Activated CD8-positive, alpha-beta T cell treated with anti-CD3 and anti-CD28 coated beads, Interleukin-2, amount 10 ng/mL, durations not matched to agents 7 days and 5 days (primary cell): ENCODE measurements at regions not wholly inside any gene's neighbourhood (a gene's known extent, or its start where the extent isn't known, plus 50 kb on each side); places are given as distances from the start of the nearest gene placed in this dataset.
"Not testable (repeated sequence)": the region's sequence is repeated elsewhere in the genome, so short reads cannot be mapped to it uniquely, and the experiment has no call there.

Experiments
- ATAC-seq: fragments of 150-1000 bp; cut with Tn5 transposase; one replicate; pipeline ENCODE4 v1.10.0; 2021; ENCODE audit warnings: moderate library complexity
- CTCF ChIA-PET: fragments of 350-600 bp; sonication (Branson Sonifier 250); formaldehyde crosslinking; loops from one replicate; lab custom pipeline; 2021; ENCODE audit warnings: antibody characterized with exemption; lab: Charles Lee
- POLR2A ChIA-PET: fragments of 350-600 bp; sonication (Branson Sonifier 250); formaldehyde crosslinking; loops from one replicate; lab custom pipeline; 2021; ENCODE audit warnings: antibody characterized with exemption; lab: Charles Lee
- DNase-seq: peaks from one replicate; pipeline ENCODE4 v3.0.0-alpha.2; 2020
- H3K27ac Mint-ChIP-seq: one replicate; pipeline ENCODE4 v1.8.0; 2021; ENCODE audit warnings: mild to moderate bottlenecking, mixed read lengths
- H3K27me3 Mint-ChIP-seq: one replicate; pipeline ENCODE4 v1.8.0; 2021; ENCODE audit warnings: low read depth, mixed read lengths
- H3K36me3 Mint-ChIP-seq: one replicate; pipeline ENCODE4 v1.8.0; 2021; ENCODE audit warnings: low read depth, mixed read lengths
- H3K4me1 Mint-ChIP-seq: one replicate; pipeline ENCODE4 v1.8.0; 2021; ENCODE audit warnings: low read depth, mixed read lengths
- H3K4me3 Mint-ChIP-seq: one replicate; pipeline ENCODE4 v1.8.0; 2021; ENCODE audit warnings: mild to moderate bottlenecking, mixed read lengths
- H3K9me3 Mint-ChIP-seq: one replicate; pipeline ENCODE4 v1.8.0; 2022; ENCODE audit warnings: mixed read lengths; ENCODE audit not compliant: insufficient read depth

- H3K9me3 Mint-ChIP-seq, H3K27me3 Mint-ChIP-seq, CTCF ChIA-PET, POLR2A ChIA-PET, DNase-seq, ATAC-seq, H3K27ac Mint-ChIP-seq, H3K4me1 Mint-ChIP-seq, H3K4me3 Mint-ChIP-seq: not testable (repeated sequence)
- peaks cover 38% of the 10 kb centered on the region for H3K36me3 Mint-ChIP-seq
These were observed 459.5 kb upstream of the AMELY start for GRCh38 chrY:7371026-7371425.

GRCh38 chrY:7359520-7359919, 448.0 kb upstream of the AMELY start:
- ATAC-seq (no peak), DNase-seq (no peak)
- Mint-ChIP-seq H3K27ac (no peak overlapping the region), H3K36me3 (peaks cover 47% of the 10 kb centered on the region), H3K4me3 (no peak overlapping the region), H3K4me1 (no peaks in the 10 kb centered on the region), H3K27me3 (no peaks in the 10 kb centered on the region), H3K9me3 (no peaks in the 10 kb centered on the region)
- POLR2A ChIA-PET: no interaction called here
- CTCF ChIA-PET: no interaction called here

GRCh38 chrY:7358103-7358752, 446.7 kb upstream of the AMELY start:
- CTCF ChIA-PET: no interaction called here
- ATAC-seq: no peak
- H3K4me3 Mint-ChIP-seq: no peak overlapping the region

GRCh38 chrY:7355891-7356290, 444.3 kb upstream of the AMELY start:
- H3K36me3 Mint-ChIP-seq: peaks cover 43% of the 10 kb centered on the region
- POLR2A ChIA-PET, CTCF ChIA-PET: not testable (repeated sequence)

More at GRCh38 chrY:7358103-7358752, 446.7 kb upstream of the AMELY start:
- H3K4me1 Mint-ChIP-seq: no peaks in the 10 kb centered on the region
- no peak for DNase-seq
- H3K36me3 Mint-ChIP-seq: peaks cover 45% of the 10 kb centered on the region
- H3K9me3 Mint-ChIP-seq: no peaks in the 10 kb centered on the region
- peak overlapping the region; percentile 57 for H3K27ac Mint-ChIP-seq
- POLR2A ChIA-PET: interaction anchor here (0.7 kb wide), 1 partner anchor 17 kb away, joined by 3 read pairs; no protein-coding TSS in a partner anchor
- H3K27me3 Mint-ChIP-seq: no peaks in the 10 kb centered on the region

GRCh38 chrY:7344661-7345060, 433.1 kb upstream of the AMELY start:
- no peaks in the 10 kb centered on the region for H3K27me3 Mint-ChIP-seq
- peaks cover 32% of the 10 kb centered on the region for H3K4me1 Mint-ChIP-seq
- CTCF ChIA-PET: interaction anchor here (0.7 kb wide), 1 partner anchor 54 kb away, joined by 3 read pairs; no protein-coding TSS in a partner anchor
- H3K36me3 Mint-ChIP-seq: peaks cover 33% of the 10 kb centered on the region
- DNase-seq (peak; percentile 54), ATAC-seq (no peak)
- no peak overlapping the region for H3K4me3 Mint-ChIP-seq
- POLR2A ChIA-PET: no interaction called here
- H3K9me3 Mint-ChIP-seq: no peaks in the 10 kb centered on the region
- H3K27ac Mint-ChIP-seq: no peak overlapping the region

More at GRCh38 chrY:7355891-7356290, 444.3 kb upstream of the AMELY start:
- H3K27me3 Mint-ChIP-seq, H3K4me3 Mint-ChIP-seq, H3K27ac Mint-ChIP-seq, H3K9me3 Mint-ChIP-seq, H3K4me1 Mint-ChIP-seq, ATAC-seq, DNase-seq: not testable (repeated sequence)

- CTCF ChIA-PET: no interaction called here
- no peak for ATAC-seq
- no peak for DNase-seq
These were observed 431.7 kb upstream of the AMELY start for GRCh38 chrY:7343261-7343660.

GRCh38 chrY:7342732-7343131, 431.2 kb upstream of the AMELY start:
- H3K4me1 Mint-ChIP-seq: peaks cover 50% of the 10 kb centered on the region
- CTCF ChIA-PET, H3K4me3 Mint-ChIP-seq, H3K9me3 Mint-ChIP-seq, DNase-seq, POLR2A ChIA-PET, ATAC-seq, H3K27me3 Mint-ChIP-seq: not testable (repeated sequence)
- peak overlapping the region; percentile 63 for H3K27ac Mint-ChIP-seq
- H3K36me3 Mint-ChIP-seq: peaks cover 48% of the 10 kb centered on the region

More at GRCh38 chrY:7343261-7343660, 431.7 kb upstream of the AMELY start:
- Mint-ChIP-seq H3K27ac (peak overlapping the region; percentile 63), H3K9me3 (no peaks in the 10 kb centered on the region), H3K36me3 (peaks cover 42% of the 10 kb centered on the region), H3K4me3 (no peak overlapping the region), H3K27me3 (no peaks in the 10 kb centered on the region), H3K4me1 (peaks cover 44% of the 10 kb centered on the region)
- POLR2A ChIA-PET: no interaction called here

- ChIA-PET POLR2A (interaction anchor here (1.0 kb wide), 1 partner anchor 66 kb away, joined by 3 read pairs; no protein-coding TSS in a partner anchor), CTCF (interaction anchor here (0.7 to 1.3 kb wide), 3 partner anchors 9 to 29 kb away, joined by 3 to 5 read pairs (median 4); no protein-coding TSS in a partner anchor)
- Mint-ChIP-seq H3K4me3 (peak overlapping the region; percentile 62), H3K27ac (peak overlapping the region; percentile 92), H3K27me3 (no peaks in the 10 kb centered on the region), H3K36me3 (peaks cover 57% of the 10 kb centered on the region), H3K9me3 (no peaks in the 10 kb centered on the region), H3K4me1 (peaks cover 71% of the 10 kb centered on the region)
- ATAC-seq (peak; percentile 71), DNase-seq (peak; percentile 48)
These were observed 428.0 kb upstream of the AMELY start for GRCh38 chrY:7339391-7340087.

GRCh38 chrY:7336023-7336873, 424.7 kb upstream of the AMELY start:
- peak overlapping the region; percentile 31 for H3K4me3 Mint-ChIP-seq
- no peak for DNase-seq
- no peak for ATAC-seq
- H3K36me3 Mint-ChIP-seq: peaks cover 60% of the 10 kb centered on the region
- H3K9me3 Mint-ChIP-seq: no peaks in the 10 kb centered on the region
- no peaks in the 10 kb centered on the region for H3K27me3 Mint-ChIP-seq
- peak overlapping the region; percentile 70 for H3K27ac Mint-ChIP-seq
- ChIA-PET CTCF (interaction anchor here (1.2 to 1.5 kb wide), 3 partner anchors 10 to 64 kb away, joined by 3 to 4 read pairs (median 4); no protein-coding TSS in a partner anchor), POLR2A (no interaction called here)
- peaks cover 76% of the 10 kb centered on the region for H3K4me1 Mint-ChIP-seq

GRCh38 chrY:7334449-7334848, 422.9 kb upstream of the AMELY start:
- ChIA-PET CTCF (no interaction called here), POLR2A (interaction anchor here (0.6 kb wide), 1 partner anchor 44 kb away, joined by 4 read pairs; no protein-coding TSS in a partner anchor)
- DNase-seq (peak; percentile 27), ATAC-seq (peak; percentile 54)
- Mint-ChIP-seq H3K4me1 (peaks cover 70% of the 10 kb centered on the region), H3K4me3 (peak overlapping the region; percentile 51), H3K27me3 (no peaks in the 10 kb centered on the region), H3K9me3 (no peaks in the 10 kb centered on the region), H3K27ac (peak overlapping the region; percentile 70), H3K36me3 (peaks cover 65% of the 10 kb centered on the region)
